ENCODE measurements at regions not wholly inside any gene's neighbourhood (a gene's known extent, or its start where the extent isn't known, plus 50 kb on each side); places are given as distances from the start of the nearest gene placed in this dataset.

DNA sequence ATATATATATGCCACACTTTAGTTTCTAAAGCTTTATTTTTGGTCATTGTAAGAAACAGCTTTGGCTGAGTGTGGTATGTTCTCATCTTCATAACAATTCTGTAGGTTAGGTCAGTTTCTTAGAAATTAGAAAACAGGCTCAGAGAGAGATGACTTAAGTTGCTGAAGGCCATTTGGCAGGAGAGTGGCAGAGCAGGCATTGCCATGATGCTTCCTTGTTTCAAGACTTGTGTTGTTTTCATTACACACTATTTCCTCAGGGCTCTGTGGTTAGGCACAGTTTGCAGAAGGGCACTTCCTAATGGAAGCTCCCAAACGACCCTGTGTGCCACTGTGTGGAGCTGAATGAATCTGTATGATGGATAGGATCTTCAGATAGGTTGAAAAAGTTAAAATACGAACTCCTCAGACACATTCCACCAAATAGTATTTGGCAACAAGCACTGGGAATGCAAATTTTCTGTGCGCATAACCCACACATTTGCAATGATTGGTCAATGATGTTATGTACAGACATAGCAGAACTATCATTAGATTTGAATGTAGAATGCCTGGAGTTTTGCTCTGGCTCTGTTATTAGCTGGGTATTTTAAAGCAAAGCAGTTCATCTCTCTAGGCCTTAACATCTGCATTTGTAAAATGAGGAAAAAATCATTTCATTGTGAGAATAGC, 274.3 kb upstream of the HS3ST1 start:
- peaks cover 7% of the 10 kb centered on the region for H3K9me1 ChIP-seq (ENCODE audit: insufficient read depth, low read length)
- in situ Hi-C loops (cut with MboI; ENCODE audit: low sequenced_read_pairs) = no loop called here
- TF ChIP-seq SMC3 (IDR thresholded peaks at IDR 0.05; ENCODE audit: low read depth, low read length) = no peak
- no peak for TF ChIP-seq RCOR1 (IDR thresholded peaks at IDR 0.05; ENCODE audit: insufficient replicate concordance, low read length)
- no peak for TF ChIP-seq BHLHE40 (IDR thresholded peaks at IDR 0.05; ENCODE audit: low read depth, low read length)
- no peak for TF ChIP-seq CTCF (conservative IDR thresholded peaks at IDR 0.05; ENCODE audit: low read depth, low read length)
- TF ChIP-seq NFE2L2 (IDR thresholded peaks at IDR 0.05; ENCODE audit: low read depth, low read length) = no peak
- no peak for TF ChIP-seq FOS (IDR thresholded peaks at IDR 0.05; ENCODE audit: low read depth, low read length)
- TF ChIP-seq MAZ (IDR thresholded peaks at IDR 0.05; ENCODE audit: borderline replicate concordance, low read depth, low read length) = no peak
- TF ChIP-seq USF2 (IDR thresholded peaks at IDR 0.05; ENCODE audit: low read depth, low read length) = no peak
- no peak for TF ChIP-seq POLR2A (IDR thresholded peaks at IDR 0.05; ENCODE audit: low read depth, low read length)
- no peak for TF ChIP-seq CHD1 (IDR thresholded peaks at IDR 0.05; ENCODE audit: low read depth, low read length)
- no peak for TF ChIP-seq RAD21 (IDR thresholded peaks at IDR 0.05; ENCODE audit: low read length)
- TF ChIP-seq MXI1 (IDR thresholded peaks at IDR 0.05; ENCODE audit: borderline replicate concordance, low read depth, low read length) = no peak
- TF ChIP-seq, protein P1, sequence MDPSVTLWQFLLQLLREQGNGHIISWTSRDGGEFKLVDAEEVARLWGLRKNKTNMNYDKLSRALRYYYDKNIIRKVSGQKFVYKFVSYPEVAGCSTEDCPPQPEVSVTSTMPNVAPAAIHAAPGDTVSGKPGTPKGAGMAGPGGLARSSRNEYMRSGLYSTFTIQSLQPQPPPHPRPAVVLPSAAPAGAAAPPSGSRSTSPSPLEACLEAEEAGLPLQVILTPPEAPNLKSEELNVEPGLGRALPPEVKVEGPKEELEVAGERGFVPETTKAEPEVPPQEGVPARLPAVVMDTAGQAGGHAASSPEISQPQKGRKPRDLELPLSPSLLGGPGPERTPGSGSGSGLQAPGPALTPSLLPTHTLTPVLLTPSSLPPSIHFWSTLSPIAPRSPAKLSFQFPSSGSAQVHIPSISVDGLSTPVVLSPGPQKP (IDR thresholded peaks at IDR 0.05; ENCODE audit: borderline replicate concordance, low read depth, low read length) = no peak
- no peak for TF ChIP-seq CEBPB (IDR thresholded peaks at IDR 0.05; ENCODE audit: low read depth, low read length)
- TF ChIP-seq RFX5 (IDR thresholded peaks at IDR 0.05; ENCODE audit: low read depth, low read length) = no peak
- TF ChIP-seq MAFK (IDR thresholded peaks at IDR 0.05; ENCODE audit: low read depth, low read length) = no peak

More for the DNA sequence above, 274.3 kb upstream of the HS3ST1 start:
- no peak overlapping the region for H2AFZ ChIP-seq (replicated peaks; ENCODE audit: low read length, poor library complexity)
- no peaks in the 10 kb centered on the region for H4K20me1 ChIP-seq (ENCODE audit: insufficient read depth, low read length)
- DNase-seq (no peak), ATAC-seq (ENCODE audit: low read depth) (no peak)
- no peak overlapping the region for H3K9ac ChIP-seq (ENCODE audit: low read depth, low read length)
- H3K4ac ChIP-seq (ENCODE audit: low read depth, low read length) = no peak overlapping the region
- WGBS, 2 experiments (ENCODE audit: extremely low coverage in 2 of 2, insufficient read length in 1 of 2) = no CpG with 5 or more reads among the region's 3 CpGs
- ChIA-PET POLR2A (ENCODE audit: unreplicated experiment) (no interaction called here), CTCF (no interaction called here)
- no peak overlapping the region for H2AK5ac ChIP-seq (ENCODE audit: low read depth, low read length)
- H3K27ac ChIP-seq (ENCODE audit: insufficient read depth, low read length) = no peak overlapping the region
- H4K5ac ChIP-seq (ENCODE audit: low read depth, low read length) = no peak overlapping the region
- H2BK5ac ChIP-seq (ENCODE audit: low read depth, low read length, poor library complexity, severe bottlenecking) = no peak overlapping the region
- BruUV-seq (replicated peaks) = no TSS peak
- dilution Hi-C loops (cut with HindIII; ENCODE audit: low sequenced_read_pairs, unreplicated experiment) (no loop called here), intact Hi-C loops (cut with micrococcal nuclease) (no loop called here)
- H3K27me3 ChIP-seq (ENCODE audit: control insufficient read depth, insufficient read depth, low read length) = no peaks in the 10 kb centered on the region
- no peak overlapping the region; the same call in 1 of the 2 replicates for H2BK120ac ChIP-seq (ENCODE audit: low read depth, low read length)
- H4K91ac ChIP-seq (ENCODE audit: insufficient read depth, low read depth, low read length) = no peak overlapping the region
- H2AK9ac ChIP-seq (replicated peaks; ENCODE audit: low read depth, low read length, poor library complexity) = no peak overlapping the region
- H3K23ac ChIP-seq (ENCODE audit: low read depth, low read length) = no peak overlapping the region
- H3K18ac ChIP-seq (ENCODE audit: low read depth, low read length) = no peak overlapping the region
- H3K4me3 ChIP-seq (ENCODE audit: insufficient read depth, low read depth, low read length) = no peak overlapping the region
- no peak overlapping the region for H3K56ac ChIP-seq (ENCODE audit: extremely low read depth, insufficient read depth, low read length)
- no peak overlapping the region for H3K4me2 ChIP-seq (ENCODE audit: low read depth, low read length)
- no peak overlapping the region for H3K14ac ChIP-seq (replicated peaks; ENCODE audit: low read depth, low read length)
- H3K9me3 ChIP-seq (ENCODE audit: control insufficient read depth, insufficient read depth, low read length) = no peaks in the 10 kb centered on the region
- H4K8ac ChIP-seq (ENCODE audit: low read depth in 2 of 2, low read length in 2 of 2) = no peak overlapping the region
- peaks cover 10% of the 10 kb centered on the region for H3K4me1 ChIP-seq (ENCODE audit: control insufficient read depth, insufficient read depth, low read length)
- no peaks in the 10 kb centered on the region for H3K36me3 ChIP-seq (ENCODE audit: control insufficient read depth, insufficient read depth, low read length)
- H3K79me1 ChIP-seq (ENCODE audit: low read depth in 1 of 2, low read length in 2 of 2) = no peaks in the 10 kb centered on the region
- no peak overlapping the region for H2BK15ac ChIP-seq (ENCODE audit: low read depth, low read length)
- no peak overlapping the region for H2BK20ac ChIP-seq (ENCODE audit: low read depth, low read length)
